ENCODE measurements at regions not wholly inside any gene's neighbourhood (a gene's known extent, or its start where the extent isn't known, plus 50 kb on each side); places are given as distances from the start of the nearest gene placed in this dataset.

DNA sequence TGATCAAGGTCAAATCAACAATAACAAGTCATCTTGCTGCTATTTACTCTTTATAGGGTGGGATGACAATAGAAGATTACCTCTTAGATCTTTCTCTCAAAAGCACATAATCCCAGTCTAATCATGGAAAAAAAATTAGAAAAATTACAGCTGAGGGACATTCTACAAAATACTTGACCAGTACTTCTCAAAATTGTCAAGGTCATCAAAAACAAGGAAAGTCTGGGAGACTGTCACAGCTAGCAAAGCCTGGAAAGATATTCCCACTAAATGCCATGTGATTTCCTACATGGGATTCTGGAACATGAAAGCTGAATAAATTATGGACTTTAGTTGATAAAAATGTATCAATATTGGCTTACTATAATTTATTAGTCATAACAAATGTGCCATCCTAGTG is 276.2 kb downstream of the RNF144A start:
- TF ChIP-seq YY1 (IDR thresholded peaks at IDR 0.05) (no peak), FOXA1 (IDR thresholded peaks at IDR 0.05) (no peak), SP1 (IDR thresholded peaks at IDR 0.05) (no peak), HNF4A (conservative IDR thresholded peaks at IDR 0.05) (no peak), HNF4G (IDR thresholded peaks at IDR 0.05) (no peak), TAF1 (conservative IDR thresholded peaks at IDR 0.05) (no peak)
- TF ChIP-seq, protein P1, sequence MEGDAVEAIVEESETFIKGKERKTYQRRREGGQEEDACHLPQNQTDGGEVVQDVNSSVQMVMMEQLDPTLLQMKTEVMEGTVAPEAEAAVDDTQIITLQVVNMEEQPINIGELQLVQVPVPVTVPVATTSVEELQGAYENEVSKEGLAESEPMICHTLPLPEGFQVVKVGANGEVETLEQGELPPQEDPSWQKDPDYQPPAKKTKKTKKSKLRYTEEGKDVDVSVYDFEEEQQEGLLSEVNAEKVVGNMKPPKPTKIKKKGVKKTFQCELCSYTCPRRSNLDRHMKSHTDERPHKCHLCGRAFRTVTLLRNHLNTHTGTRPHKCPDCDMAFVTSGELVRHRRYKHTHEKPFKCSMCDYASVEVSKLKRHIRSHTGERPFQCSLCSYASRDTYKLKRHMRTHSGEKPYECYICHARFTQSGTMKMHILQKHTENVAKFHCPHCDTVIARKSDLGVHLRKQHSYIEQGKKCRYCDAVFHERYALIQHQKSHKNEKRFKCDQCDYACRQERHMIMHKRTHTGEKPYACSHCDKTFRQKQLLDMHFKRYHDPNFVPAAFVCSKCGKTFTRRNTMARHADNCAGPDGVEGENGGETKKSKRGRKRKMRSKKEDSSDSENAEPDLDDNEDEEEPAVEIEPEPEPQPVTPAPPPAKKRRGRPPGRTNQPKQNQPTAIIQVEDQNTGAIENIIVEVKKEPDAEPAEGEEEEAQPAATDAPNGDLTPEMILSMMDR (IDR thresholded peaks at IDR 0.05; ENCODE audit: low read depth, low read length, missing input control) = no peak

DNA sequence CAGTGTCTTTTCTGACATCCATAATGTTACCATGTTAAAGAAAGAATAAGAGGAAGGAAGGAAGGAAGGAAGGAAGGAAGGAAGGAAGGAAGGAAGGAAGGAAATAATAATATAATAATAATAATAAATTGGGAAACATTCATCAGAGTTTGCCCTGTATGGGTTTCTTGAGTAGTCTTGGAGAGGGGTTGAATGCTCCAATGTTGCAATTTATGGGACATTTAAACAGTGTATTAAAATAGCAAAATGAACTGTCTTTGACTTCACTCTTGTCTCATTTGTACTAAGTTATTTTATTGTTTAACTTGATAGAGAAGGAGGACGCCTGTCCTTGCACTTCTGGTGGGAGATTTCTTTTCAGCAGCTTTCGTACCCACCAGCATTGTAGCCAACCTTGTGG is 277.7 kb downstream of the RNF144A start:
- no peak overlapping the region for H3K27ac ChIP-seq (ENCODE audit: low read depth in 1 of 2, low read length in 2 of 2)
- no peak for DNase-seq (ENCODE audit: low spot score)
- no peaks in the 10 kb centered on the region for H3K36me3 ChIP-seq (ENCODE audit: control insufficient read depth in 4 of 4, insufficient read depth in 3 of 4, low read depth in 1 of 4, low read length in 3 of 4)
- H3K9me3 ChIP-seq (ENCODE audit: control insufficient read depth in 4 of 4, low read length in 3 of 4) = no peaks in the 10 kb centered on the region
- no peaks in the 10 kb centered on the region for H3K4me1 ChIP-seq (ENCODE audit: control insufficient read depth in 4 of 4, insufficient read depth in 4 of 4, low read length in 3 of 4)
- TF ChIP-seq FOXA2 (IDR thresholded peaks at IDR 0.05) (no peak), TAF1 (conservative IDR thresholded peaks at IDR 0.05) (no peak), RXRA (IDR thresholded peaks at IDR 0.05) (no peak)
- H3K4me3 ChIP-seq (ENCODE audit: low read depth in 1 of 3, low read length in 3 of 3) = no peak overlapping the region
- H3K27me3 ChIP-seq (ENCODE audit: control insufficient read depth in 4 of 4, insufficient read depth in 4 of 4, low read length in 3 of 4) = no peaks in the 10 kb centered on the region
- WGBS = 82% methylated on average over 2 of the region's 2 CpGs
- no peak overlapping the region for H3K9ac ChIP-seq (ENCODE audit: low read depth in 1 of 2, low read length in 2 of 2)

More for the DNA sequence above, 276.2 kb downstream of the RNF144A start:
- Histone ChIP-seq H3K27ac (ENCODE audit: low read depth in 1 of 2, low read length in 2 of 2) (no peak overlapping the region), H3K9me3 (ENCODE audit: control insufficient read depth in 4 of 4, low read length in 3 of 4) (no peaks in the 10 kb centered on the region), H3K9ac (ENCODE audit: low read depth in 1 of 2, low read length in 2 of 2) (no peak overlapping the region), H3K36me3 (ENCODE audit: control insufficient read depth in 4 of 4, insufficient read depth in 3 of 4, low read depth in 1 of 4, low read length in 3 of 4) (no peaks in the 10 kb centered on the region), H3K4me1 (ENCODE audit: control insufficient read depth in 4 of 4, insufficient read depth in 4 of 4, low read length in 3 of 4) (no peaks in the 10 kb centered on the region), H3K27me3 (ENCODE audit: control insufficient read depth in 4 of 4, insufficient read depth in 4 of 4, low read length in 3 of 4) (no peaks in the 10 kb centered on the region), H3K4me3 (ENCODE audit: low read depth in 1 of 3, low read length in 3 of 3) (no peak overlapping the region)
- DNase-seq (ENCODE audit: low spot score) = no peak

DNA sequence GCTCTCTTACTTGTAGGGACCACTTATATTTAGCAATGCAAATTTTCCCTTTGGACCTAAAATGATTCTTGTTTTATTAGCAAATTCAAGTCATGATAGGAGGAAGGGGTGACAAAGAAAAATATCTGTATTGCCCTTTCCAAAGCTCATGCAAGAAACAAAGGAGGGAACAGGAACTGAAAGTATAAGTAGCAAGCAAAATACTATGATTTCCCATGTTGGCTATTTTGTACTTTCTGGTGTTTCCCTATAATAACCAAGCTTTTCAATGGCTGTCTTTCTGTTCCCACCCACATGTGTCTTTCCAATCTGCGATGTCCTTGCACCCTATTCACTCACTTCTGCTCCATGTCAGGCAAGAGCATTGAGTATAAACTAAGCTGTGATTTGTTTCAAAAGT is 279.7 kb downstream of the RNF144A start:
- no peak overlapping the region for H3K27ac ChIP-seq (ENCODE audit: low read depth in 1 of 2, low read length in 2 of 2)
- H3K4me3 ChIP-seq (ENCODE audit: low read depth in 1 of 3, low read length in 3 of 3) = no peak overlapping the region
- no peaks in the 10 kb centered on the region for H3K36me3 ChIP-seq (ENCODE audit: control insufficient read depth in 4 of 4, insufficient read depth in 3 of 4, low read depth in 1 of 4, low read length in 3 of 4)
- WGBS = 75% methylated on average over 1 of the region's 1 CpG
- H3K9ac ChIP-seq (ENCODE audit: low read depth in 1 of 2, low read length in 2 of 2) = no peak overlapping the region
- peaks cover 0 to 4% (median 0%) of the 10 kb centered on the region in 4 donors for H3K27me3 ChIP-seq (ENCODE audit: control insufficient read depth in 4 of 4, insufficient read depth in 4 of 4, low read length in 3 of 4)
- DNase-seq (ENCODE audit: low spot score) = no peak
- no peaks in the 10 kb centered on the region for H3K9me3 ChIP-seq (ENCODE audit: control insufficient read depth in 4 of 4, low read length in 3 of 4)
- H3K4me1 ChIP-seq (ENCODE audit: control insufficient read depth in 4 of 4, insufficient read depth in 4 of 4, low read length in 3 of 4) = no peaks in the 10 kb centered on the region
- TF ChIP-seq RXRA (IDR thresholded peaks at IDR 0.05) (no peak), SP1 (IDR thresholded peaks at IDR 0.05) (no peak), MAX (IDR thresholded peaks at IDR 0.05) (no peak), ZBTB33 (IDR thresholded peaks at IDR 0.05) (no peak), GABPA (IDR thresholded peaks at IDR 0.05 in 1 of 2, conservative IDR thresholded peaks at IDR 0.05 in 1 of 2) (no peak), FOXA2 (IDR thresholded peaks at IDR 0.05) (no peak), TAF1 (conservative IDR thresholded peaks at IDR 0.05) (no peak), HNF4A (conservative IDR thresholded peaks at IDR 0.05) (no peak), HNF4G (IDR thresholded peaks at IDR 0.05) (no peak), YY1 (IDR thresholded peaks at IDR 0.05) (no peak)
- TF ChIP-seq, protein P1 (IDR thresholded peaks at IDR 0.05; ENCODE audit: low read depth, low read length, missing input control) = no peak
